ENCODE measurements at regions not wholly inside any gene's neighbourhood (a gene's known extent, or its start where the extent isn't known, plus 50 kb on each side); places are given as distances from the start of the nearest gene placed in this dataset.
"Not testable (repeated sequence)": the region's sequence is repeated elsewhere in the genome, so short reads cannot be mapped to it uniquely, and the experiment has no call there.

- whole genome bisulfite sequencing, 2 experiments: 85 to 96% methylated on average over 3 of the region's 3 CpGs
- Histone ChIP-seq H3K4me1 (ENCODE audit: control insufficient read depth, insufficient read depth, low read length) (no peaks in the 10 kb centered on the region), H3K36me3 (ENCODE audit: control insufficient read depth, insufficient read depth, low read length) (no peaks in the 10 kb centered on the region), H3K27me3 (ENCODE audit: control insufficient read depth, insufficient read depth, low read length, poor library complexity, severe bottlenecking) (no peaks in the 10 kb centered on the region), H3K4me3 (ENCODE audit: insufficient read depth, low read depth, low read length) (no peak overlapping the region), H3K27ac (ENCODE audit: insufficient read depth, low read depth, low read length, poor library complexity, severe bottlenecking) (no peak overlapping the region), H3K9me3 (ENCODE audit: control insufficient read depth, low read length) (no peaks in the 10 kb centered on the region)
Measured at GRCh38 chr1:70587872-70588366, 176.9 kb downstream of the CTH start.

DNA sequence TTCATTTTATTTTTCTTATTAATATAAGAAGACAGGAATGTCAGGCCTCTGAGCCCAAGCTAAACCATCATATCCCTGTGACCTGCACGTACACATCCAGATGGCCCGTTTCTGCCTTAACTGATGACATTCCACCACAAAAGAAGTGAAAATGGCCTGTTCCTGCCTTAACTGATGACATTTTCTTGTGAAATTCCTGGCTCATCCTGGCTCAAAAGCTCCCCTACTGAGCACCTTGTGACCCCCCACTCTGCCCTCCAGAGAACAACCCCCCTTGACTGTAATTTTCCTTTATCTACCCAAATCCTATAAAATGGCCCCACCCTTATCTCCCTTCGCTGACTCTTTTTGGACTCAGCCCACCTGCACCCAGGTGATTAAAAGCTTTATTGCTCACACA is 182.5 kb downstream of the CTH start:
- 77 to 87% methylated on average over 3 of the region's 3 CpGs for WGBS, 2 experiments
- H3K27ac ChIP-seq (ENCODE audit: insufficient read depth, low read depth, low read length, poor library complexity, severe bottlenecking); H3K9me3 ChIP-seq (ENCODE audit: control insufficient read depth, low read length); H3K4me1 ChIP-seq (ENCODE audit: control insufficient read depth, insufficient read depth, low read length); H3K27me3 ChIP-seq (ENCODE audit: control insufficient read depth, insufficient read depth, low read length, poor library complexity, severe bottlenecking); H3K4me3 ChIP-seq (ENCODE audit: insufficient read depth, low read depth, low read length); H3K36me3 ChIP-seq (ENCODE audit: control insufficient read depth, insufficient read depth, low read length): not testable (repeated sequence)

DNA sequence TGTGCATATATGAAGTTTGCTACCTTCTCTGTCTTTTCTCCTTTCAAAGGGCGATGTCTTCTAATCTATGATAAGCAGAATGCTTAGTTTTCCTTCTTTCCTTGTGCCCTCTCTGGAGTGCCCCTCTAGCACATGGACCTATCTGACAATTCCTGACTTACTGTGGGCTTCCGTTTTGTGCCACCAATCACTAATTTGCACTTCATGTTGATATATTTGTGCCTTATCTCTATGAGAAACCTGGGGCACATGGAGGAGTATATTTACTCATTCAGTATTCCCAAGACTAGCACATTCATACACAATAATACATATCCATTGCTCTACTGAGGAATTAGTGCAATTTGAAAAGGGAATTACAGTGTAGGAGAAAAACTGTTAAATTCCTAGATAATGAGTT is 197.7 kb downstream of the CTH start:
- WGBS, 2 experiments: 92 to 100% methylated on average over 2 of the region's 2 CpGs
- no peaks in the 10 kb centered on the region for H3K27me3 ChIP-seq (ENCODE audit: control insufficient read depth, insufficient read depth, low read length, poor library complexity, severe bottlenecking)
- H3K4me3 ChIP-seq (ENCODE audit: insufficient read depth, low read depth, low read length): no peak overlapping the region
- H3K4me1 ChIP-seq (ENCODE audit: control insufficient read depth, insufficient read depth, low read length): no peaks in the 10 kb centered on the region
- no peaks in the 10 kb centered on the region for H3K36me3 ChIP-seq (ENCODE audit: control insufficient read depth, insufficient read depth, low read length)
- H3K27ac ChIP-seq (ENCODE audit: insufficient read depth, low read depth, low read length, poor library complexity, severe bottlenecking): no peak overlapping the region
- H3K9me3 ChIP-seq (ENCODE audit: control insufficient read depth, low read length): no peaks in the 10 kb centered on the region

- not testable (repeated sequence) for H3K4me3 ChIP-seq (ENCODE audit: insufficient read depth, low read depth, low read length); H3K9me3 ChIP-seq (ENCODE audit: control insufficient read depth, low read length); H3K27me3 ChIP-seq (ENCODE audit: control insufficient read depth, insufficient read depth, low read length, poor library complexity, severe bottlenecking); H3K36me3 ChIP-seq (ENCODE audit: control insufficient read depth, insufficient read depth, low read length); H3K27ac ChIP-seq (ENCODE audit: insufficient read depth, low read depth, low read length, poor library complexity, severe bottlenecking); H3K4me1 ChIP-seq (ENCODE audit: control insufficient read depth, insufficient read depth, low read length)
- WGBS, 2 experiments: 83 to 100% methylated on average over 1 of the region's 3 CpGs
Measured at GRCh38 chr1:70610164-70610563, 199.1 kb downstream of the CTH start.

DNA sequence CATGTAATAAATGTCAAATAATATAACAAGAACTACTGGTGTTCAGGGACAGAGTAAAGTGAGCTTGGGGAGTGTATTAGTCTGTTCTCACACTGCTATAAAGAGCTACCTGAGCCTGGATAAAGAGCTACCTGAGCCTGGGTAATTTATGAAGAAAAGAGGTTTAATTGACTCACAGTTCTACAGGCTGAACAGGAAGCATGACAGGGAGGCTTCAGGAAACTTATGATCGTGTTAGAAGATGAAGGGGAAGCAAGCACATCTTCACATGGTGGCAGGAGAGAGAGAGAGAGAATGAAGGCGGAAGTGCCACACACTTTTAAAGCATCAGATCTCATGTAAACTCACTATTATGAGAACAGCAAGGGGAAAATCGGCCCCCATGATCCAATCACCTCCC is 205.9 kb downstream of the CTH start:
- no peak overlapping the region for H3K4me3 ChIP-seq (ENCODE audit: insufficient read depth, low read depth, low read length)
- no peaks in the 10 kb centered on the region for H3K36me3 ChIP-seq (ENCODE audit: control insufficient read depth, insufficient read depth, low read length)
- H3K4me1 ChIP-seq (ENCODE audit: control insufficient read depth, insufficient read depth, low read length): no peaks in the 10 kb centered on the region
- no peaks in the 10 kb centered on the region for H3K9me3 ChIP-seq (ENCODE audit: control insufficient read depth, low read length)
- H3K27me3 ChIP-seq (ENCODE audit: control insufficient read depth, insufficient read depth, low read length, poor library complexity, severe bottlenecking): no peaks in the 10 kb centered on the region
- no peak overlapping the region for H3K27ac ChIP-seq (ENCODE audit: insufficient read depth, low read depth, low read length, poor library complexity, severe bottlenecking)
- WGBS, 2 experiments: 81 to 86% methylated on average over 2 to 3 of the region's 3 CpGs

GRCh38 chr1:70617728-70618127 is 206.7 kb downstream of the CTH start:
- Histone ChIP-seq H3K27ac (ENCODE audit: insufficient read depth, low read depth, low read length, poor library complexity, severe bottlenecking) (no peak overlapping the region), H3K36me3 (ENCODE audit: control insufficient read depth, insufficient read depth, low read length) (no peaks in the 10 kb centered on the region), H3K4me1 (ENCODE audit: control insufficient read depth, insufficient read depth, low read length) (no peaks in the 10 kb centered on the region), H3K27me3 (ENCODE audit: control insufficient read depth, insufficient read depth, low read length, poor library complexity, severe bottlenecking) (no peaks in the 10 kb centered on the region), H3K9me3 (ENCODE audit: control insufficient read depth, low read length) (no peaks in the 10 kb centered on the region), H3K4me3 (ENCODE audit: insufficient read depth, low read depth, low read length) (no peak overlapping the region)
- 79 to 81% methylated on average over 2 of the region's 2 CpGs for WGBS, 2 experiments

GRCh38 chr1:70627910-70628309 is 216.8 kb downstream of the CTH start:
- H3K4me3 ChIP-seq (ENCODE audit: insufficient read depth, low read depth, low read length): no peak overlapping the region
- no peaks in the 10 kb centered on the region for H3K27me3 ChIP-seq (ENCODE audit: control insufficient read depth, insufficient read depth, low read length, poor library complexity, severe bottlenecking)
- H3K27ac ChIP-seq (ENCODE audit: insufficient read depth, low read depth, low read length, poor library complexity, severe bottlenecking): no peak overlapping the region
- H3K9me3 ChIP-seq (ENCODE audit: control insufficient read depth, low read length): no peaks in the 10 kb centered on the region
- H3K4me1 ChIP-seq (ENCODE audit: control insufficient read depth, insufficient read depth, low read length): no peaks in the 10 kb centered on the region
- no peaks in the 10 kb centered on the region for H3K36me3 ChIP-seq (ENCODE audit: control insufficient read depth, insufficient read depth, low read length)
- 68% methylated on average over 4 of the region's 4 CpGs for WGBS, 2 experiments

- H3K27me3 ChIP-seq (ENCODE audit: control insufficient read depth, insufficient read depth, low read length, poor library complexity, severe bottlenecking): no peaks in the 10 kb centered on the region
- H3K9me3 ChIP-seq (ENCODE audit: control insufficient read depth, low read length): no peaks in the 10 kb centered on the region
- no peaks in the 10 kb centered on the region for H3K4me1 ChIP-seq (ENCODE audit: control insufficient read depth, insufficient read depth, low read length)
- 84 to 88% methylated on average over 5 of the region's 5 CpGs for WGBS, 2 experiments
- H3K36me3 ChIP-seq (ENCODE audit: control insufficient read depth, insufficient read depth, low read length): no peaks in the 10 kb centered on the region
- no peak overlapping the region for H3K4me3 ChIP-seq (ENCODE audit: insufficient read depth, low read depth, low read length)
- no peak overlapping the region for H3K27ac ChIP-seq (ENCODE audit: insufficient read depth, low read depth, low read length, poor library complexity, severe bottlenecking)
Measured at GRCh38 chr1:70628973-70629372, 217.9 kb downstream of the CTH start.

DNA sequence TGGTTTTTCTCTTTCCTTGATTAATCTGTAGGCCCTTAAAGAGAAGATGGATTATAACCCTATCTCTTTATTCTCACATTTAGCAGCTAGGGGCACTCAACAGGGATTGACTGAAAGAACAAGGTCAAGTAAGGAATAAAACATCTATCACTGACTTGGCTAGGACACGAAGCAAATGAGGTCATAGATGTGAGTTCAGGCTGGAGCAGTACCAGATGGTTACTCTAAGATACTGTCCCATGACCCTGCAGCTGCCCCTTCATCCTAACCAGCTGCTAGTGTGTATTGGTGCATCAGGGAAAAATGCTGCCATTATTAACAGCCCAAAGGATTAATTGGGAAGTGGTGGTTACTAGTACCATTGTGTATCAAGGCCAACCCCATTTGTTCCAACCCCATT is 221.9 kb downstream of the CTH start:
- Histone ChIP-seq H3K4me1 (ENCODE audit: control insufficient read depth, insufficient read depth, low read length) (no peaks in the 10 kb centered on the region), H3K4me3 (ENCODE audit: insufficient read depth, low read depth, low read length) (no peak overlapping the region), H3K36me3 (ENCODE audit: control insufficient read depth, insufficient read depth, low read length) (no peaks in the 10 kb centered on the region), H3K27me3 (ENCODE audit: control insufficient read depth, insufficient read depth, low read length, poor library complexity, severe bottlenecking) (no peaks in the 10 kb centered on the region), H3K27ac (ENCODE audit: insufficient read depth, low read depth, low read length, poor library complexity, severe bottlenecking) (no peak overlapping the region), H3K9me3 (ENCODE audit: control insufficient read depth, low read length) (no peaks in the 10 kb centered on the region)
- 90 to 98% methylated on average over 1 of the region's 1 CpG for WGBS, 2 experiments

- no peak overlapping the region for H3K4me3 ChIP-seq (ENCODE audit: insufficient read depth, low read depth, low read length)
- no peaks in the 10 kb centered on the region for H3K4me1 ChIP-seq (ENCODE audit: control insufficient read depth, insufficient read depth, low read length)
- no peaks in the 10 kb centered on the region for H3K27me3 ChIP-seq (ENCODE audit: control insufficient read depth, insufficient read depth, low read length, poor library complexity, severe bottlenecking)
- no peak overlapping the region for H3K27ac ChIP-seq (ENCODE audit: insufficient read depth, low read depth, low read length, poor library complexity, severe bottlenecking)
- H3K9me3 ChIP-seq (ENCODE audit: control insufficient read depth, low read length): no peaks in the 10 kb centered on the region
- no peaks in the 10 kb centered on the region for H3K36me3 ChIP-seq (ENCODE audit: control insufficient read depth, insufficient read depth, low read length)
- WGBS, 2 experiments: 80 to 91% methylated on average over 2 of the region's 3 CpGs
Measured at GRCh38 chr1:70635868-70636267, 224.8 kb downstream of the CTH start.

DNA sequence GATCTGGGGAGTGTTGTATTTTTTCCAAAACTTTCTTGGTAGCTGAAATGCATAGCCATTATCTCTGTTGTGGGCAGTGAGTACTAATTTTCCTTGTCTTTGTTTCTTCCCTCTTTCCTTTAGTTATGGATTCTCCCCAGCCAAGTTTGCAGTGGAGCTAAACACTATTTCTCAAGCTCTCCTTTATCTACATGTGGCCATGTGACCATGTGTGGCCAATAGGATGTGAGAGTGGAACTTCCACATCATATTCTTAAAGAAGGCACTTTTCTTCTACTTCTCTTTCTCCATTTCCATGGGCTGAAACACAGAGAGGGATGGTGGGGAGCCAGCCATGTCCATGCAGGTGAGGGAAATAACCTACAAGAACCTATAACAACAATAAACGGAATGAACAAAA is 230.8 kb downstream of the CTH start:
- no peaks in the 10 kb centered on the region for H3K36me3 ChIP-seq (ENCODE audit: control insufficient read depth, insufficient read depth, low read length)
- no peak overlapping the region for H3K27ac ChIP-seq (ENCODE audit: insufficient read depth, low read depth, low read length, poor library complexity, severe bottlenecking)
- H3K9me3 ChIP-seq (ENCODE audit: control insufficient read depth, low read length): no peaks in the 10 kb centered on the region
- H3K27me3 ChIP-seq (ENCODE audit: control insufficient read depth, insufficient read depth, low read length, poor library complexity, severe bottlenecking): no peaks in the 10 kb centered on the region
- no peak overlapping the region for H3K4me3 ChIP-seq (ENCODE audit: insufficient read depth, low read depth, low read length)
- 92 to 100% methylated on average over 1 of the region's 1 CpG for WGBS, 2 experiments
- H3K4me1 ChIP-seq (ENCODE audit: control insufficient read depth, insufficient read depth, low read length): no peaks in the 10 kb centered on the region

All from ectodermal cell (in vitro differentiated cells).